HepG2 (cell line): ENCODE measurements at regions not wholly inside any gene's neighbourhood (a gene's known extent, or its start where the extent isn't known, plus 50 kb on each side); places are given as distances from the start of the nearest gene placed in this dataset.

ENCODE experiments used
- ATAC-seq: fragments of 200-7000 bp; cut with Tn5 transposase; 3 replicates; pipeline ENCODE4 v1.9.1; 2020; ENCODE audit warnings: mild to moderate bottlenecking, moderate library complexity
- BruUV-seq: library from RNA; stranded (reverse); fragments of 400-500 nt; replicated peaks from 2 replicates; lab custom pipeline; 2021; lab: Mats Ljungman, UMichigan
- CTCF ChIA-PET: fragments of 300-600 bp; formaldehyde crosslinking; extraction: SDS; loops from one replicate; lab custom pipeline; 2021; ENCODE audit warnings: low total read pairs, inconsistent platforms, low intra/inter-chr PET ratio; lab: Yijun Ruan, JAX
- POLR2A ChIA-PET: fragments of 350-600 bp; sonication (Branson Sonifier 250); formaldehyde crosslinking; loops from one replicate; lab custom pipeline; 2020; ENCODE audit warnings: antibody characterized with exemption, inconsistent platforms; lab: Yijun Ruan, JAX
- DNase-seq: peaks from one replicate; pipeline ENCODE4 v3.0.0-alpha.2; 2015; ENCODE audit warnings: low spot score
- FAIRE-seq: peaks from 3 replicates; lab custom pipeline; 2011; peaks lifted over from hg19 to GRCh38; lab: Jason Lieb, UNC
- H2AFZ ChIP-seq: one replicate; pipeline ENCODE4 v1.6.1; 2011; ENCODE audit warnings: low read length, inconsistent platforms
- H3K27ac ChIP-seq: fragments of 300-600 bp; 3 replicates; pipeline ENCODE4 v1.8.0; 2011; ENCODE audit warnings: mixed run types, mild to moderate bottlenecking, mixed read lengths, low read length, inconsistent platforms; ENCODE audit not compliant: insufficient read depth; ENCODE audit errors: extremely low read length
- H3K27me3 ChIP-seq, 2 experiments: fragments of 200-600 bp in 1 of 2; 2 replicates in 1 of 2; 3 replicates in 1 of 2; pipeline versions ENCODE4 v1.6.0 to v1.8.0; 2011; ENCODE audit warnings: low read length in 2 of 2, mild to moderate bottlenecking in 2 of 2, moderate library complexity in 2 of 2, inconsistent platforms in 1 of 2; ENCODE audit not compliant: insufficient read depth in 2 of 2, control insufficient read depth in 1 of 2
- H3K36me3 ChIP-seq, 2 experiments: fragments of 200-600 bp in 1 of 2; replicated peaks in 1 of 2; 2 replicates in 1 of 2; 3 replicates in 1 of 2; pipeline versions ENCODE4 v1.5.1 to v1.8.0; 2011; ENCODE audit warnings: low read length in 2 of 2, inconsistent platforms in 1 of 2; ENCODE audit not compliant: insufficient read depth in 2 of 2, control insufficient read depth in 1 of 2
- H3K4me1 ChIP-seq: 2 replicates; pipeline ENCODE4 v1.5.1; 2012; ENCODE audit warnings: low read length, inconsistent platforms; ENCODE audit not compliant: insufficient read depth
- H3K4me2 ChIP-seq: 2 replicates; pipeline ENCODE4 v1.6.0; 2011; ENCODE audit warnings: low read depth, low read length, inconsistent platforms
- H3K4me3 ChIP-seq, 3 experiments: fragments of 200-600 bp in 1 of 3; sonication (generic), shearing (Covaris generic) in 1 of 3; replicated peaks in 1 of 3; 2 replicates each; pipeline ENCODE4 v1.5.1; 2011 to 2016; ENCODE audit warnings: low read length in 3 of 3, inconsistent platforms in 2 of 3, low read depth in 2 of 3, mild to moderate bottlenecking in 2 of 3, control low read depth in 1 of 3, mixed read lengths in 1 of 3; ENCODE audit not compliant: insufficient read depth in 1 of 3
- H3K79me2 ChIP-seq: one replicate; pipeline ENCODE4 v1.6.1; 2011; ENCODE audit warnings: low read length, inconsistent platforms; ENCODE audit not compliant: insufficient read depth
- H3K9ac ChIP-seq: 2 replicates; pipeline ENCODE4 v1.6.0; 2011; ENCODE audit warnings: mild to moderate bottlenecking, low read depth, low read length, inconsistent platforms; ENCODE audit not compliant: insufficient read depth
- H3K9me3 ChIP-seq: 2 replicates; pipeline ENCODE4 v1.5.1; 2012; ENCODE audit warnings: mild to moderate bottlenecking, low read length
- H4K20me1 ChIP-seq: 2 replicates; pipeline ENCODE4 v1.6.0; 2011; ENCODE audit warnings: inconsistent platforms, mild to moderate bottlenecking, low read length, moderate library complexity; ENCODE audit not compliant: insufficient read depth
- JUNB ChIP-seq: sonication (generic); formaldehyde crosslinking; IDR thresholded peaks from 2 replicates; pipeline ENCODE4 v1.8.0; 2022; ENCODE audit warnings: missing genetic modification reagents, mild to moderate bottlenecking, borderline replicate concordance
- JUND ChIP-seq: sonication (generic); formaldehyde crosslinking; IDR thresholded peaks from 2 replicates; pipeline ENCODE4 v1.8.0; 2022; ENCODE audit warnings: mild to moderate bottlenecking, missing genetic modification reagents
- KLF6 ChIP-seq: IDR thresholded peaks from 2 replicates; pipeline ENCODE4 v1.8.0; 2016; ENCODE audit warnings: missing biosample characterization, missing genetic modification reagents
- MED13 ChIP-seq: sonication (generic); formaldehyde crosslinking; IDR thresholded peaks from 2 replicates; pipeline ENCODE4 v1.5.0; 2020; ENCODE audit warnings: missing genetic modification reagents
- PRDM4 ChIP-seq: sonication (generic); formaldehyde crosslinking; IDR thresholded peaks from 2 replicates; pipeline ENCODE4 v1.9.0; 2021; ENCODE audit warnings: missing genetic modification reagents, borderline replicate concordance
- SP5 ChIP-seq: IDR thresholded peaks from 2 replicates; pipeline ENCODE4 v1.6.1; 2016; ENCODE audit warnings: low read depth, borderline replicate concordance
- ZBTB4 ChIP-seq: sonication (generic); formaldehyde crosslinking; IDR thresholded peaks from 2 replicates; pipeline ENCODE4 v1.4.0; 2020; ENCODE audit warnings: missing genetic modification reagents, mild to moderate bottlenecking, borderline replicate concordance
- ZNF20 ChIP-seq: sonication (generic); formaldehyde crosslinking; IDR thresholded peaks from 2 replicates; pipeline ENCODE4 v1.4.0; 2020; ENCODE audit warnings: mild to moderate bottlenecking, moderate library complexity, missing genetic modification reagents
- ZNF468 ChIP-seq: sonication (generic); formaldehyde crosslinking; IDR thresholded peaks from 2 replicates; pipeline ENCODE4 v1.8.0; 2022; ENCODE audit warnings: mild to moderate bottlenecking, moderate library complexity, missing genetic modification reagents
- ZNF616 ChIP-seq: sonication (generic); formaldehyde crosslinking; IDR thresholded peaks from 2 replicates; pipeline ENCODE4 v1.5.0; 2020; ENCODE audit warnings: low read depth, mild to moderate bottlenecking, missing genetic modification reagents
- ZNF768 ChIP-seq: sonication (generic); formaldehyde crosslinking; IDR thresholded peaks from 2 replicates; pipeline ENCODE4 v1.4.0; 2020; ENCODE audit warnings: missing genetic modification reagents
- ZNF83 ChIP-seq: sonication (generic); formaldehyde crosslinking; IDR thresholded peaks from 2 replicates; pipeline ENCODE4 v1.4.0; 2020; ENCODE audit warnings: missing genetic modification reagents, mild to moderate bottlenecking, borderline replicate concordance
- ZSCAN20 ChIP-seq: sonication (generic); formaldehyde crosslinking; IDR thresholded peaks from 2 replicates; pipeline ENCODE4 v1.4.0; 2020; ENCODE audit warnings: missing genetic modification reagents, mild to moderate bottlenecking, borderline replicate concordance
- ZSCAN9 ChIP-seq: IDR thresholded peaks from 2 replicates; pipeline ENCODE4 v1.6.1; 2016; ENCODE audit warnings: borderline replicate concordance
- ZUFSP ChIP-seq: sonication (generic); formaldehyde crosslinking; IDR thresholded peaks from 2 replicates; pipeline ENCODE4 v1.9.0; 2021; ENCODE audit warnings: missing genetic modification reagents, mild to moderate bottlenecking, borderline replicate concordance
- WGBS: methylation state at CpG from one replicate; pipeline ENCODE4 v1.1.6; 2017; ENCODE audit warnings: low lambda C conversion rate; 5-methylcytosine and 5-hydroxymethylcytosine counted together
- in situ Hi-C: cut with HindIII; loops from 2 replicates; pipeline ENCODE4 v1.10.0; 2017; ENCODE audit warnings: low pct_unique_long_range_greater_than_20kb; ENCODE audit not compliant: extremely low pct_ligation_motif_present
- intact Hi-C: fragments of 100-400 bp; cut with micrococcal nuclease; formaldehyde crosslinking; loops from one replicate; pipeline ENCODE4 v1.10.0; 2022; ENCODE audit not compliant: unreplicated experiment
- TF ChIP-seq, protein P1 (sequence below): sonication (generic); formaldehyde crosslinking; IDR thresholded peaks from 2 replicates; pipeline ENCODE4 v1.4.0; 2020; ENCODE audit warnings: missing genetic modification reagents, borderline replicate concordance

GRCh38 chr10:91042069-91042468 lies 121.2 kb upstream of the ANKRD1 start:
- no peaks in the 10 kb centered on the region for H3K9me3 ChIP-seq
- H3K4me1 ChIP-seq = peaks cover 8% of the 10 kb centered on the region; the same call in 1 of the 2 replicates
- no peak overlapping the region for H3K9ac ChIP-seq
- H3K27me3 ChIP-seq = no peaks in the 10 kb centered on the region
- POLR2A ChIA-PET = no interaction called here
- no peak for FAIRE-seq
- BruUV-seq = no TSS peak
- H4K20me1 ChIP-seq = no peaks in the 10 kb centered on the region
- no peak overlapping the region for H2AFZ ChIP-seq
- no peak for ATAC-seq
- WGBS = 11% methylated on average over 3 of the region's 3 CpGs
- H3K79me2 ChIP-seq = no peaks in the 10 kb centered on the region
- intact Hi-C loops (no loop called here), in situ Hi-C loops (no loop called here)
- no peak overlapping the region for H3K27ac ChIP-seq
- H3K4me2 ChIP-seq = no peak overlapping the region
- no peaks in the 10 kb centered on the region for H3K36me3 ChIP-seq
- H3K4me3 ChIP-seq = no peak overlapping the region
- CTCF ChIA-PET = no interaction called here
- DNase-seq = no peak
- TF ChIP-seq ZNF20 (CRISPR knock-in tag) = no peak
- TF ChIP-seq ZNF83 (CRISPR knock-in tag) = no peak
- TF ChIP-seq, protein P1, sequence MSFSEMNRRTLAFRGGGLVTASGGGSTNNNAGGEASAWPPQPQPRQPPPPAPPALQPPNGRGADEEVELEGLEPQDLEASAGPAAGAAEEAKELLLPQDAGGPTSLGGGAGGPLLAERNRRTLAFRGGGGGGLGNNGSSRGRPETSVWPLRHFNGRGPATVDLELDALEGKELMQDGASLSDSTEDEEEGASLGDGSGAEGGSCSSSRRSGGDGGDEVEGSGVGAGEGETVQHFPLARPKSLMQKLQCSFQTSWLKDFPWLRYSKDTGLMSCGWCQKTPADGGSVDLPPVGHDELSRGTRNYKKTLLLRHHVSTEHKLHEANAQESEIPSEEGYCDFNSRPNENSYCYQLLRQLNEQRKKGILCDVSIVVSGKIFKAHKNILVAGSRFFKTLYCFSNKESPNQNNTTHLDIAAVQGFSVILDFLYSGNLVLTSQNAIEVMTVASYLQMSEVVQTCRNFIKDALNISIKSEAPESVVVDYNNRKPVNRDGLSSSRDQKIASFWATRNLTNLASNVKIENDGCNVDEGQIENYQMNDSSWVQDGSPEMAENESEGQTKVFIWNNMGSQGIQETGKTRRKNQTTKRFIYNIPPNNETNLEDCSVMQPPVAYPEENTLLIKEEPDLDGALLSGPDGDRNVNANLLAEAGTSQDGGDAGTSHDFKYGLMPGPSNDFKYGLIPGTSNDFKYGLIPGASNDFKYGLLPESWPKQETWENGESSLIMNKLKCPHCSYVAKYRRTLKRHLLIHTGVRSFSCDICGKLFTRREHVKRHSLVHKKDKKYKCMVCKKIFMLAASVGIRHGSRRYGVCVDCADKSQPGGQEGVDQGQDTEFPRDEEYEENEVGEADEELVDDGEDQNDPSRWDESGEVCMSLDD (CRISPR knock-in tag) = no peak
- TF ChIP-seq ZUFSP = no peak
- TF ChIP-seq ZBTB4 = no peak
- TF ChIP-seq MED13 = no peak
- no peak for TF ChIP-seq JUNB (CRISPR knock-in tag)
- no peak for TF ChIP-seq PRDM4 (CRISPR knock-in tag)
- TF ChIP-seq SP5 (CRISPR knock-in tag) = no peak
- TF ChIP-seq ZNF468 (CRISPR knock-in tag) = no peak
- TF ChIP-seq ZNF768 = no peak
- no peak for TF ChIP-seq ZSCAN20 (CRISPR knock-in tag)
- TF ChIP-seq ZNF616 (CRISPR knock-in tag) = no peak
- TF ChIP-seq KLF6 (CRISPR knock-in tag) = no peak
- TF ChIP-seq JUND = no peak
- TF ChIP-seq ZSCAN9 (CRISPR knock-in tag) = no peak
